ENCODE measurements at regions not wholly inside any gene's neighbourhood (a gene's known extent, or its start where the extent isn't known, plus 50 kb on each side); places are given as distances from the start of the nearest gene placed in this dataset.

DNA sequence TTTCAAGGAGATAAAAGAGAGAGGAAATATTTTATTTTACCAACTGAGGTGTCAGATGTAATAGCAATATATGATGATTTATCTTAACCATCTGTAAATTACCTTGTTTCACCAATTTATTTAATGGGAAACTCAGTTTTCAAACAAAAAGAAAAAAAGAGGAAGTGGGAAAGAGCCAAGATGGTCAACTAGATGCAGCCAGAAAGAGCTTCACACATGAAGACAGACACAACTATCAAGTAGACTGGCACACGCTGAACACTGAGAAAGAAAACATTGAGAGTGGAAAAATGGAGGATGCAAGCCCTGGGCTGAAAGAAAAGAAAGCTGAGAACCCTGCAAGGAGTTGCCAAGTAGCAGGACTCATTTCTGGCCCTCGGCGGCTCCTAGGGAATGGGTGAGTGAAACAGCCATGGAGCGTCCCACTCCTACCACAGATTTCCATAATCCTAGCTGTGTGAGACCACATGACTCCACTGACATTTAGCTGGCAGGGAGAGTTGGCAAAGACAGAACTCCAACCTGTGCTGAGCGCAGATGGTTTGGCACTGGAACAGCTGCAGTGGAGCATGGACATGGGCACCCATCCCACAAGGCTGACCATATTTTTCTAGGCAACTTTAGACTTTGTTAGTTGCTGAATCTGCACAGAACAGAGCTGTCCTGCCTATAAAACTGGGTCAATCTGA, 409.3 kb downstream of the FAM47B start:
- TF ChIP-seq CTCF (conservative IDR thresholded peaks at IDR 0.05 in 1 of 2, IDR thresholded peaks at IDR 0.05 in 1 of 2; ENCODE audit: low read depth in 1 of 2, low read length in 2 of 2): no peak
- TF ChIP-seq EZH2 (IDR thresholded peaks at IDR 0.05; ENCODE audit: low read length, missing control alignments): no peak
